ENCODE measurements at regions not wholly inside any gene's neighbourhood (a gene's known extent, or its start where the extent isn't known, plus 50 kb on each side); places are given as distances from the start of the nearest gene placed in this dataset.
"Not testable (repeated sequence)": the region's sequence is repeated elsewhere in the genome, so short reads cannot be mapped to it uniquely, and the experiment has no call there.

DNA sequence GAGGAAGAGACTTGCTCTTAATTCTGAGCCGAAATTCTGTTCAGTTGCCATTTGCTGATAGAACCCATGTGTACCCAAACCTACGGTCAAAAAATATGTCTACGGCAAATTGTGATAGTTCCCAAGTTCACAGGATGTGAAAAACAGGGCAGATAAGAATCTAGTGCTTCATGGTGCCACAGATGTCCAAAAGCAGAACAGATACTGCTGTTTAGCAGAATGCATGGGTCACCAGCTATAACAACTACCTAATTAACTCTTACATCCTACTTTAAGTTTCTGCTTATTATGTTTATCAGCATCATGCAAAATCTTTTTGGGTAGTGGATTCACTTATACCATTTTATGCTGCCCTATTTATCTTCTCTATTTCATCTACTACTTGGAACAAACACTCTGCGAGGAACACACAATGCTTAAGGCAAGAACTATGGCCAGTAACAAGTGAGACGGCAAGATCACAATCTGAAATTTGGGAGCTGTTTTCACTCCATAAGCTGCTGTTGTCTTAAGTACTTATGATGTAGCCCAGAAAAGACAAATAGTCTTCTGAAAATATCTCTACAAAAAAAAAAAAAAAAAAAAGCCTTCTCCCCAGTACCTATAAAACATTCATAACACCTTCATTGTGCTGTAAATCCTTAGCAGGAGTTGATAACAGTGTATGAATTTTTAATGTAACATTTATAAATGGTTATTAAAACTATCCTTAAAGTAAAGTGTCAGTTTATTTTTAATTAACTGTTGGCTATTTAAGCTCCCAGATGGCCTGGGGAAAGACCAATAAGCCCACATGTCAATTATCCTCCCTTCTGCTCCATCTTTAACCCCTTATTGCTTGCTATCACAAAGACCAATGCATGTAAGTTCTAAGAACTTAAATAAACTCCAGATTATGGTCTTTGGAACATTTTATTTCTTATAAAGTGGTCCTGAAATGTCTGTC lies 232.3 kb downstream of the TLR4 start:
- no peak for DNase-seq
- H3K4me3 ChIP-seq, result no peak overlapping the region
- no peaks in the 10 kb centered on the region for H3K9me3 ChIP-seq (replicated peaks)
- TF ChIP-seq, protein P1, sequence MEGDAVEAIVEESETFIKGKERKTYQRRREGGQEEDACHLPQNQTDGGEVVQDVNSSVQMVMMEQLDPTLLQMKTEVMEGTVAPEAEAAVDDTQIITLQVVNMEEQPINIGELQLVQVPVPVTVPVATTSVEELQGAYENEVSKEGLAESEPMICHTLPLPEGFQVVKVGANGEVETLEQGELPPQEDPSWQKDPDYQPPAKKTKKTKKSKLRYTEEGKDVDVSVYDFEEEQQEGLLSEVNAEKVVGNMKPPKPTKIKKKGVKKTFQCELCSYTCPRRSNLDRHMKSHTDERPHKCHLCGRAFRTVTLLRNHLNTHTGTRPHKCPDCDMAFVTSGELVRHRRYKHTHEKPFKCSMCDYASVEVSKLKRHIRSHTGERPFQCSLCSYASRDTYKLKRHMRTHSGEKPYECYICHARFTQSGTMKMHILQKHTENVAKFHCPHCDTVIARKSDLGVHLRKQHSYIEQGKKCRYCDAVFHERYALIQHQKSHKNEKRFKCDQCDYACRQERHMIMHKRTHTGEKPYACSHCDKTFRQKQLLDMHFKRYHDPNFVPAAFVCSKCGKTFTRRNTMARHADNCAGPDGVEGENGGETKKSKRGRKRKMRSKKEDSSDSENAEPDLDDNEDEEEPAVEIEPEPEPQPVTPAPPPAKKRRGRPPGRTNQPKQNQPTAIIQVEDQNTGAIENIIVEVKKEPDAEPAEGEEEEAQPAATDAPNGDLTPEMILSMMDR (IDR thresholded peaks at IDR 0.05; ENCODE audit: borderline replicate concordance), result no peak
- intact Hi-C loops (cut with micrococcal nuclease), result no loop called here
- H3K4me1 ChIP-seq, result no peaks in the 10 kb centered on the region
- H3K36me3 ChIP-seq, result no peaks in the 10 kb centered on the region
- H3K27me3 ChIP-seq (ENCODE audit: low read depth), result no peaks in the 10 kb centered on the region
- no peak overlapping the region for H3K27ac ChIP-seq (replicated peaks)

DNA sequence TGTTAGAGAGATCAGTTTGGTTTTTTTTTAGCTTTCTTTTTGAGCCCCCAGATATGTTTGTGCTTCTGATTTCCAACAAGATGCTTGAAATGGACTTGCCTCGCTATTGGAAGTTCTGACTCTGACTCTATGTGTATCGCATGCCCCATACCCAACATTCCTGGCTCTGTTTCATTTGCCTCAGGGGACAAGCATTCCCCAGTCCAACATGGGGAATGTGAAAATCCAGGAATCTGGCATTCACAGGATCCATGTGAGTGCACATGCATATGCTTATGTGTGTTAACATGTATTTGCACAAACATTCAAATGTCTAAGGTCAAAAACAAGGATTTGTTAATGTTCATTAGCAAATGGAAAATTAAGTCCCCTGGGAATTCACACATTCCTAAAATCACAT lies 233.9 kb downstream of the TLR4 start:
- H3K36me3 ChIP-seq, result no peaks in the 10 kb centered on the region
- no peaks in the 10 kb centered on the region for H3K9me3 ChIP-seq (replicated peaks)
- TF ChIP-seq, protein P1 (IDR thresholded peaks at IDR 0.05; ENCODE audit: borderline replicate concordance), result no peak
- no peak overlapping the region for H3K4me3 ChIP-seq
- no peaks in the 10 kb centered on the region for H3K27me3 ChIP-seq (ENCODE audit: low read depth)
- intact Hi-C loops (cut with micrococcal nuclease), result no loop called here
- no peak for DNase-seq
- no peak overlapping the region for H3K27ac ChIP-seq (replicated peaks)
- H3K4me1 ChIP-seq, result no peaks in the 10 kb centered on the region

DNA sequence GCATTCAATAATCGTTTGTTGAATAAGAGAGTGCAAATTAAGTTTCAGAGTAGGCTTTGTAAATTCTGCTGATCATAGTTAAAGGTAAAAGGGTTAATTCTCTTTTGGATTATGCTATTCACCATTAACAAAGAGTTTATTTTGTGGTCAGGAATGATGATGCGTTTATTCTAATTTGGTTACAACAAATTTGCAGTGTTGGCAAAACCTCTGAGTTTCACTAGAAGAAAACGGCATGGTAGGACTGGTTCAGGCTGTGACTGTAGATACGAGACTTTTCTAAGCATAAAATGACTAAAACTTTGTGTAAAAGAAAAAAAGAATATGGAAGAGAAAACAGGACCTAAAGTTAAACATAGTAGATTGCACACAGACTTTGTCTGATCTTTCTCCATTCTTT lies 234.7 kb downstream of the TLR4 start:
- no peaks in the 10 kb centered on the region for H3K9me3 ChIP-seq (replicated peaks)
- TF ChIP-seq, protein P1 (IDR thresholded peaks at IDR 0.05; ENCODE audit: borderline replicate concordance), result no peak
- H3K4me1 ChIP-seq, result no peaks in the 10 kb centered on the region
- H3K27me3 ChIP-seq (ENCODE audit: low read depth), result no peaks in the 10 kb centered on the region
- H3K36me3 ChIP-seq, result no peaks in the 10 kb centered on the region
- intact Hi-C loops (cut with micrococcal nuclease), result no loop called here
- no peak overlapping the region for H3K4me3 ChIP-seq
- no peak for DNase-seq
- no peak overlapping the region for H3K27ac ChIP-seq (replicated peaks)

DNA sequence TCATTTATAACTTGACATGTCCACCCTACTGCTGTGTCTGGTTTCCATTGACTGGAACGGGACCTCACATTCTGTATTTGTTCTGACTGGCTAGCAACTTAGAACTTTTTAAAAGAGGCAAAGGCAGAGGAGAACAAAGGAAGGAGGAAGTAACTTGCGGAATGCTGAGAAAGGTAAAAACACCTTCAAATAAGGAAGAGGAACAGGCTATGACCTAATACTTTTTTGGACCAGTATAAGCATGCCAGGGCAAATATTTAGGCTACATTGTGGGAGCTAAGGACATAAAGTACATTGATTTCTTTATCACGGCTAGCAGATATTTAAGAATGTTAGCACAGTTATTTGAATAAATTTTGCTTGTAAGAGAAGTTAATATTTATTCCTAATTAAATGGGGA lies 240.5 kb downstream of the TLR4 start:
- H3K27me3 ChIP-seq (ENCODE audit: low read depth); H3K9me3 ChIP-seq (replicated peaks); H3K36me3 ChIP-seq; DNase-seq; intact Hi-C loops (cut with micrococcal nuclease); H3K27ac ChIP-seq (replicated peaks); H3K4me3 ChIP-seq; H3K4me1 ChIP-seq: not testable (repeated sequence)

DNA sequence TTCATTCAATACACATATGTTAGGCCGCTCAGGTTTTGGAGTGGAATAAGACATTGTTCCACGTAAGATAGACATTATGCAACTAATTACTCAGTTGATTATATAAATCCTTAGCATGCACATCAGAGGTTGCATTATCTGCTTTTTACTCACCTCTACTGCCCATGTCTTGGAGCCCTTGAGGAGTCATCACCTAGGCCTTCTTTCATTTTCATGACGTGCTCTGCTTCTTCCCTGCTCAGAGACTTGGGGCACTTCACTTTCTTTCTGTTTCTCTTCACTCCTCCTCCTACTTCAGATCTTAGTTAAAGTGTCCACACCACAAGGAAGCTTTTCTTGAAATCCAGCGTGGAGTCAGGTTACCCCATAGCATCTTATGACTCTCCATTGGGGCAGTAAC lies 241.1 kb downstream of the TLR4 start:
- H3K4me3 ChIP-seq, result no peak overlapping the region
- TF ChIP-seq, protein P1 (IDR thresholded peaks at IDR 0.05; ENCODE audit: borderline replicate concordance), result no peak
- H3K27me3 ChIP-seq (ENCODE audit: low read depth), result no peaks in the 10 kb centered on the region
- H3K36me3 ChIP-seq, result no peaks in the 10 kb centered on the region
- intact Hi-C loops (cut with micrococcal nuclease), result no loop called here
- H3K9me3 ChIP-seq (replicated peaks), result no peaks in the 10 kb centered on the region
- DNase-seq, result no peak
- no peak overlapping the region for H3K27ac ChIP-seq (replicated peaks)
- H3K4me1 ChIP-seq, result no peaks in the 10 kb centered on the region

DNA sequence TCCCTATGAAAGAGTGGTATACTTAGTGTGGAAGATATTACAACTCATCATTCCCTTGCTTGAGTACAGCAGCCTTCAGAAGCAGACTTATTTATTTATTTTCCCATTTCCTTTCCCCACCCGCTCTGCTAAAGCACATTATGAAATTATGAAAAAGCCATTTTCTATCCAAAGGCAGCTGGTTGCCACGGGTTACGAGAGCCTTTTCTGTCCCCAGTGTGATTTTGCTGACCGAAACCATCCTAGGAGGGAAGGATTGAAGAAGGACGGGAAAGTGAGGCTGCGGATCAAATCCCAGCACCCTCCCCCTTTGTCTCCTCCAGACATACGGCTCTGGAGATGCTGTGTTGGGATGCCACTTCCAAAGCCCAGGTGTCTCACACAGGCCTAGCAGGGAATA lies 246.9 kb downstream of the TLR4 start:
- no peak overlapping the region for H3K4me3 ChIP-seq
- H3K4me1 ChIP-seq, result no peaks in the 10 kb centered on the region
- no peaks in the 10 kb centered on the region for H3K27me3 ChIP-seq (ENCODE audit: low read depth)
- H3K27ac ChIP-seq (replicated peaks), result no peak overlapping the region
- H3K9me3 ChIP-seq (replicated peaks), result no peaks in the 10 kb centered on the region
- TF ChIP-seq, protein P1 (IDR thresholded peaks at IDR 0.05; ENCODE audit: borderline replicate concordance), result no peak
- intact Hi-C loops (cut with micrococcal nuclease), result no loop called here
- no peak for DNase-seq
- no peaks in the 10 kb centered on the region for H3K36me3 ChIP-seq

Data from left ventricle myocardium inferior (tissue), 1 donor.